PC-9 (cell line): ENCODE measurements at regions not wholly inside any gene's neighbourhood (a gene's known extent, or its start where the extent isn't known, plus 50 kb on each side); places are given as distances from the start of the nearest gene placed in this dataset.

Experiments
- BruUV-seq: library from RNA; stranded (reverse); fragments of 400-500 nt; replicated peaks from 2 replicates; lab custom pipeline; 2021; lab: Mats Ljungman, UMichigan
- CTCF ChIA-PET: fragments of 300-600 bp; sonication (Branson Sonifier 250); formaldehyde crosslinking; loops from one replicate; lab custom pipeline; 2022; ENCODE audit warnings: antibody characterized with exemption; lab: Charles Lee
- POLR2A ChIA-PET: fragments of 300-600 bp; sonication (Branson Sonifier 250); formaldehyde crosslinking; loops from one replicate; lab custom pipeline; 2022; ENCODE audit warnings: antibody characterized with exemption; ENCODE audit not compliant: unreplicated experiment; lab: Charles Lee
- DNase-seq, 2 experiments: peaks; one replicate each; pipeline versions ENCODE4 v3.0.0 to v3.0.0-alpha.2; 2015 to 2022; ENCODE audit warnings: mixed read lengths in 1 of 2
- H2AFZ ChIP-seq: fragments of 200-600 bp; sonication (generic); 2 replicates; pipeline ENCODE4 v1.8.1; 2017; ENCODE audit warnings: antibody characterized with exemption
- H3F3A ChIP-seq: fragments of 200-600 bp; sonication (generic); 2 replicates; pipeline ENCODE4 v1.8.1; 2017; ENCODE audit warnings: antibody characterized with exemption, mild to moderate bottlenecking, low read depth; ENCODE audit not compliant: insufficient read depth
- H3K27ac ChIP-seq: fragments of 200-600 bp; sonication (generic); 2 replicates; pipeline ENCODE4 v1.6.1; 2016; ENCODE audit warnings: mixed run types
- H3K27me3 ChIP-seq: fragments of 200-600 bp; sonication (generic); 2 replicates; pipeline ENCODE4 v1.6.1; 2016; ENCODE audit warnings: low read depth, mixed run types; ENCODE audit not compliant: insufficient read depth
- H3K36me3 ChIP-seq: fragments of 200-600 bp; sonication (generic); 2 replicates; pipeline ENCODE4 v1.6.1; 2016; ENCODE audit warnings: low read depth, mixed run types
- H3K4me1 ChIP-seq: fragments of 200-600 bp; sonication (generic); replicated peaks from 2 replicates; pipeline ENCODE4 v1.6.1; 2016; ENCODE audit warnings: mixed run types; ENCODE audit not compliant: insufficient read depth
- H3K4me2 ChIP-seq: fragments of 200-600 bp; sonication (generic); 2 replicates; pipeline ENCODE4 v1.6.1; 2017; ENCODE audit warnings: mixed run types
- H3K4me3 ChIP-seq: fragments of 200-600 bp; sonication (generic); 2 replicates; pipeline ENCODE4 v1.6.1; 2016; ENCODE audit warnings: mixed run types
- H3K79me2 ChIP-seq: fragments of 200-600 bp; sonication (generic); 2 replicates; pipeline ENCODE4 v1.6.1; 2017; ENCODE audit warnings: low read depth, mixed run types
- H3K9me2 ChIP-seq: fragments of 200-600 bp; sonication (generic); 2 replicates; pipeline ENCODE4 v1.8.1; 2017; ENCODE audit warnings: mild to moderate bottlenecking; ENCODE audit not compliant: insufficient read depth
- H3K9me3 ChIP-seq: fragments of 200-600 bp; sonication (generic); 2 replicates; pipeline ENCODE4 v1.8.1; 2016; ENCODE audit warnings: low read depth; ENCODE audit not compliant: insufficient read depth
- H4K20me1 ChIP-seq: fragments of 200-600 bp; sonication (generic); 2 replicates; pipeline ENCODE4 v1.8.1; 2017; ENCODE audit not compliant: insufficient read depth
- EZH2 ChIP-seq: fragments of 200-600 bp; sonication (generic); IDR thresholded peaks from 2 replicates; pipeline ENCODE4 v1.8.0; 2017; ENCODE audit warnings: antibody characterized with exemption, low read depth
- intact Hi-C: fragments of 100-400 bp; cut with micrococcal nuclease; formaldehyde crosslinking; loops from one replicate; pipeline ENCODE4 v1.10.0; 2022; ENCODE audit not compliant: unreplicated experiment
- TF ChIP-seq, protein P1 (sequence below): fragments of 200-600 bp; sonication (generic); conservative IDR thresholded peaks from 2 replicates; pipeline ENCODE4 v1.6.1; 2017; ENCODE audit warnings: mixed run types, antibody characterized with exemption, mild to moderate bottlenecking, moderate library complexity

DNA sequence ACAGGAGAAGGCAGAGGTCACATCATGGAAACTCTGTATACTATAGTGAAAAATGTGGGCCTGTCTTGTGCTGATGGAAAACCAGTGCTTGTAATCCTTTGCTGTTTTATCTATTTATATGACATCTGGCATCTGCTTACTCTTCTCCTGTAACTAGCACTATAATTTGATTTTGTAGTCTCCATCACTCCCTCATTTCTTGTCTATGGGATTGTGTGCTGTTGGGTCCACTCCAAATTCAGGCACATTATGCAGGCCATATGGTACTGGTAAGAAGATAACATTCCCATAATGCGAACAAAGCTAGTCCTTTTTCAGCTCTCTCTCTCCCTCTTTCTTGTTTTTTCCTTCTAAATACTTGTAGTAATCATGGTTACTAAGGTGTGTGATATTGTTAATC is 581.2 kb upstream of the IGFBP7 start:
- no peak for TF ChIP-seq EZH2
- TF ChIP-seq, protein P1, sequence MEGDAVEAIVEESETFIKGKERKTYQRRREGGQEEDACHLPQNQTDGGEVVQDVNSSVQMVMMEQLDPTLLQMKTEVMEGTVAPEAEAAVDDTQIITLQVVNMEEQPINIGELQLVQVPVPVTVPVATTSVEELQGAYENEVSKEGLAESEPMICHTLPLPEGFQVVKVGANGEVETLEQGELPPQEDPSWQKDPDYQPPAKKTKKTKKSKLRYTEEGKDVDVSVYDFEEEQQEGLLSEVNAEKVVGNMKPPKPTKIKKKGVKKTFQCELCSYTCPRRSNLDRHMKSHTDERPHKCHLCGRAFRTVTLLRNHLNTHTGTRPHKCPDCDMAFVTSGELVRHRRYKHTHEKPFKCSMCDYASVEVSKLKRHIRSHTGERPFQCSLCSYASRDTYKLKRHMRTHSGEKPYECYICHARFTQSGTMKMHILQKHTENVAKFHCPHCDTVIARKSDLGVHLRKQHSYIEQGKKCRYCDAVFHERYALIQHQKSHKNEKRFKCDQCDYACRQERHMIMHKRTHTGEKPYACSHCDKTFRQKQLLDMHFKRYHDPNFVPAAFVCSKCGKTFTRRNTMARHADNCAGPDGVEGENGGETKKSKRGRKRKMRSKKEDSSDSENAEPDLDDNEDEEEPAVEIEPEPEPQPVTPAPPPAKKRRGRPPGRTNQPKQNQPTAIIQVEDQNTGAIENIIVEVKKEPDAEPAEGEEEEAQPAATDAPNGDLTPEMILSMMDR, result no peak
- no peaks in the 10 kb centered on the region for H3K36me3 ChIP-seq
- no peaks in the 10 kb centered on the region for H3K9me3 ChIP-seq
- no peaks in the 10 kb centered on the region for H3K4me1 ChIP-seq
- intact Hi-C loops, result no loop called here
- no peaks in the 10 kb centered on the region for H3K27me3 ChIP-seq
- no TSS peak for BruUV-seq
- no peaks in the 10 kb centered on the region for H3K79me2 ChIP-seq
- no peak overlapping the region for H2AFZ ChIP-seq
- ChIA-PET CTCF (no interaction called here), POLR2A (no interaction called here)
- DNase-seq, result no peak
- no peak overlapping the region for H3K27ac ChIP-seq
- no peaks in the 10 kb centered on the region for H3K9me2 ChIP-seq
- no peaks in the 10 kb centered on the region for H4K20me1 ChIP-seq
- no peaks in the 10 kb centered on the region for H3F3A ChIP-seq
- no peak overlapping the region for H3K4me3 ChIP-seq
- no peak overlapping the region for H3K4me2 ChIP-seq

GRCh38 chr4:57689693-57690205 is 579.6 kb upstream of the IGFBP7 start:
- no peaks in the 10 kb centered on the region for H3K9me2 ChIP-seq
- H3K4me1 ChIP-seq, result no peaks in the 10 kb centered on the region
- no peak overlapping the region for H3K4me2 ChIP-seq
- H3F3A ChIP-seq, result no peaks in the 10 kb centered on the region
- no peaks in the 10 kb centered on the region for H3K27me3 ChIP-seq
- no peaks in the 10 kb centered on the region for H3K79me2 ChIP-seq
- no peak overlapping the region for H3K4me3 ChIP-seq
- ChIA-PET CTCF (no interaction called here), POLR2A (no interaction called here)
- H3K27ac ChIP-seq, result no peak overlapping the region
- H3K36me3 ChIP-seq, result no peaks in the 10 kb centered on the region
- TF ChIP-seq, protein P1, result no peak
- TF ChIP-seq EZH2, result no peak
- no TSS peak for BruUV-seq
- intact Hi-C loops, result no loop called here
- no peaks in the 10 kb centered on the region for H3K9me3 ChIP-seq
- no peak for DNase-seq
- no peak overlapping the region for H2AFZ ChIP-seq
- H4K20me1 ChIP-seq, result no peaks in the 10 kb centered on the region

DNA sequence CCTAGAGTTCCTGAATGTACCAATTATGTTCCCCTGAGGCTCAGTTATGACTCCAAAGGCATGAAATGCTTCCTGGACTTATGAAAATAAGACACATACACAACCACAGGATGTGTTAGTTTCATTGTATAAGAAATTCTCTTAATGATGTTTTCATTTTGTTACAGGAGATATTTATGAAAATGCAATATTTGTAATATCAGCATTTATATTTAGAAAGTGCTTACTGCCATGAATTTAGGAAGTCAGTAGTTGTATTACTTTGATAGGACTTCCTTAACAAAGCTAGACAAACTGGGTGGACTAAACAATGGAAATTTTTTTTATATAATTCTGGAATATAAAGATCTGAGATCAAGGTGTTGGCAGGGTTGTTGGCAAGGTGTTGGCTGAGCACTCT is 572.1 kb upstream of the IGFBP7 start:
- DNase-seq, result no peak
- H3K4me3 ChIP-seq, result no peak overlapping the region
- CTCF ChIA-PET, result no interaction called here
- H2AFZ ChIP-seq, result no peak overlapping the region
- H3K36me3 ChIP-seq, result no peaks in the 10 kb centered on the region
- no peaks in the 10 kb centered on the region for H3K4me1 ChIP-seq
- intact Hi-C loops, result no loop called here
- POLR2A ChIA-PET, result no interaction called here
- H4K20me1 ChIP-seq, result no peaks in the 10 kb centered on the region
- H3K9me2 ChIP-seq, result no peaks in the 10 kb centered on the region
- TF ChIP-seq EZH2, result no peak
- TF ChIP-seq, protein P1, result no peak
- H3K27ac ChIP-seq, result no peak overlapping the region
- H3K4me2 ChIP-seq, result no peak overlapping the region
- H3K27me3 ChIP-seq, result no peaks in the 10 kb centered on the region
- H3F3A ChIP-seq, result no peaks in the 10 kb centered on the region
- BruUV-seq, result no TSS peak
- H3K9me3 ChIP-seq, result no peaks in the 10 kb centered on the region
- H3K79me2 ChIP-seq, result no peaks in the 10 kb centered on the region
